H4 (cell line): ENCODE measurements at regions not wholly inside any gene's neighbourhood (a gene's known extent, or its start where the extent isn't known, plus 50 kb on each side); places are given as distances from the start of the nearest gene placed in this dataset.

Experiments
- DNase-seq: peaks from one replicate; pipeline ENCODE4 v3.0.0-alpha.2; 2015; ENCODE audit warnings: low spot score

DNA sequence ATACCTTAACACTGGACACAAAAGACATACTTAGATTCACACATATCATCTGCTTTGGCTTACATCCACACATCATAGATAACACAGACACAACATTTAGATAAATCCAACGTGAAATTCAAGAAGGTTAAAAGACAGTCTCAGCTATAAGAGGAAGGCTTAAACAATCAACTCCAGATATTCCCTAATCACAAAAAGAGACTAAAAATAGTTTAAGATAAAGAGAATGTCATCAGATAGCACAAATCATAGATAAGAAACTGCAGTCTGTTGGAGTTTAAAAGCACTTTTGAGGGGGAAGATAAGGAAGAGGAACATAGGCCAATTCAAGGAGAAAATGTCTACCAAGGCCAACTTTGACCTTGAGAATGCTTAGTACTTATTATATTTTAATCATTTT lies 504.8 kb downstream of the JRKL start:
- no peak for DNase-seq

DNA sequence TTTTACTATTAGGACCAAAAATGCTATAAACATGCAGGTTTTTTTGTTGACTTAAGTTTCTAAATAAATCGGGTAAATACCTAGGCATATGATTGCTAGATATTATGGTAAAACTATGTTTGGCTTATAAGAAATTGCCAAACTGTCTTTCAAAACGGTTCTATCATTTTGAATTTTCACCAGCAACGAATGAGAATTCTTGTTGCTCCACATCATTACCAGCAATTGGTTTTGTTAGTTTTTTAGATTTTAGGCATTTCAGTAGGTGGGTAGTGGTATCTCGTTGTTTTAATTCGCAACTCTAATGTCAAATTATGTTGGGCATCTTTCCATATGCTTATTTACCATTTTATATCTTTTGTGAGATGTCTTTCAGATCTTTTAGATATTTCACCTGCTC lies 510.2 kb downstream of the JRKL start:
- DNase-seq = no peak

DNA sequence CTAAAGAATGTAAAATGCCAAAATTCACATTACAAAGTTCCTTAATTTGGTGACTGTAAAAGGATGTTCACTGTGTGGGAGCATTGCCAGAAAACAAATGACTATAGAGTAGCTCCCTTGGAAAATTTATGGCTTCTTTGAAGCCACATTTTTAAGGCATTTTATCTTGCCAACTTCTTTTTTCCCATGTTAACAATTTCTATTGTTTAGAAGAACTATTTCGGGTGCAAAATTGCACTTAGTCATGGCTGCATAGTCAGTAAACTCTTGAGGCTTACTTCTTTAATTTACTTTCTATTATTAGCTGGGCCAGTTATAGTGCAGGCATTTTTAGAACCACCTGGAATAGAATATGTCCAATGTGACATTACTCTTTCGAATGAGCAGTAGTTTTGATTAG lies 515.3 kb downstream of the JRKL start:
- DNase-seq = no peak

DNA sequence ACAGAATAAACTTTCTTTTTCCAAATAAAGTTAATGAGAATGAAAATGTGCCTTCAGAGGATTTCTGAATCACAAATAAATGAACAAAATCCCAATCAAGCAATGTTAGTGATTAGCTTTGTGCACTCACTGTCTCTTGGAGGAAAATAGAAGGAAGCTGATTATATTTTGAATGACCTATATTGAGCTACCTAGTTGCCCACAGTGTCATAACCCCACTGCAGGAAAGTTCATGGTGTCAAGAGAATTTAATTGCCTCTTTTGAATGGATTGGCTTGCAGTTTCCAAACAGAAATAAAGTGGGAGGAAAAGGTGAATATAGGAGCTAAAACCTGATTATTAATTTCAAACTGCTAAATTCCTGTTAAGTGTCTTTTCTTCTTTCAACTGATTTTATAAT lies 515.9 kb downstream of the JRKL start:
- DNase-seq = no peak

DNA sequence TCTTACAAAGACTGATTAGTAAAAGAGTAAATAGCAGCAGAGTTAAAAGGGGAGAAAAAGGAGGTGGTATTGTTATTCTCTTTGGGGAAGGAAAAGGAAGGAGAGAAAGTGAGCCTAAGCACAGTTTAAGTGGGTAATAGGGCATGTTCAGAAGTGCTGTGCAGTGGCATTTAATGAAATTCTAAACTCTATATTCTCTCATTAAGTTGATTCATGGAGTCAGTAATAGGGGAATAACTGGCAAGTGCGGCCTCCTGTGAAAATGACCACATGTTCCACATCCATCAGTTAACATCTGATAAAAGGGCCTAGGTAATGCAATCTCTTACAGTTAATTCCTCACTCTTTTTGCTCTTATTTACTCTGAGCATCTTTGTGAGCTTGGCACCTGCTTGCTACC lies 516.7 kb downstream of the JRKL start:
- no peak for DNase-seq

DNA sequence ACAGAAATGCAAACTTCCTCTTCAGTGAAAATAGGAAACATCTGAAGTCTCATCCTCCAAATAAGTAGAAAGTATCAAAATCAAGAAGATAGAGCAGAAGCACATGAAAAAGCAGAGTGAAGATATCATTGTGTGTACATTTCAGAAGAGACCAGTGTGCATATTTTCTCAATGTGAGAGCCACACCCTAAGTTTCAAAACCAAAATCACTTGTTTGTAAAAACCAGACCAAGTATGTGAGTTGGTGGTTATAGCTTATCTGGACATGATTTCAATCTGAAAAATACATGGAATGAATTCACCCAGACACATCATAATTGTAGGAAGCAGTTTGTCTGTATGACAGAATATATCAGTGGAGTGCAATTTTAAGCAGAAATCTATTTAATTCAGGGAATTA lies 536.0 kb downstream of the JRKL start:
- no peak for DNase-seq

DNA sequence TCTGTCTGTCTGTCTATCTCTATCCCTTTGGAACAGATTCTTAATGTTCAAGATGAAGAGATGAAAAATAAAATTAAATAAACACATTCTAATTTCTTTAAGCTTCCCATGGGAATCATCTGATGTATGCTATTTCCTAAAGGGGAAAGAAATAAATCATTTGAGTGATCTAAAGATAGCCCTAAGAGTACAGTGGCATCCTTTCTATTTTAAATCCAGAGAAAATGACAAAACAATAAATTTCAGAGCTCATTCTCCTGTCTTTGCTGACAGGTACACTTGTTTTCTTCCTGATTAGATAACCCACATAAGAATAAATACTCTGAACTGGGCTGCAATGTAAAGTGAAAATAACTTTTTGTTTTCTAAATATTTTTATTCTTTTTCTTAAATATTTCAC lies 550.4 kb downstream of the JRKL start:
- no peak for DNase-seq

DNA sequence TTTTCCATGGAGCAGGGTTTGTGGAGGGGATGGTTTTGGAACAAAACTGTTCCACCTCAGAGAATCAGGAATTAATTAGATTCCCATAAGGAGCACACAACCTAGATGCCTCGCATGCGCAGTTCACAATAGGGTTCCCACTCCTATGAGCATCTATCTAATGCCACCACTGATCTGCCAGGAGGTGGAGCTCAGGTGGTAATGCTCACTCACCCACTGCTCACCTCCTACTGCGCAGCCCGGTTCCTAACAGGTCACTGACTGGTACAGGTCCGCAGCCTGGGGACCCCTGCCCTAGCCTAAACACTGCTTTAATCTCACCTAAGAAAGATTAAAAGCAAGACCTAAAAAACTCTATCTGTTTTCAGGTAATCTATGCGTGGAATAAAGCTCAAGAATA lies 553.0 kb downstream of the JRKL start:
- DNase-seq = no peak

DNA sequence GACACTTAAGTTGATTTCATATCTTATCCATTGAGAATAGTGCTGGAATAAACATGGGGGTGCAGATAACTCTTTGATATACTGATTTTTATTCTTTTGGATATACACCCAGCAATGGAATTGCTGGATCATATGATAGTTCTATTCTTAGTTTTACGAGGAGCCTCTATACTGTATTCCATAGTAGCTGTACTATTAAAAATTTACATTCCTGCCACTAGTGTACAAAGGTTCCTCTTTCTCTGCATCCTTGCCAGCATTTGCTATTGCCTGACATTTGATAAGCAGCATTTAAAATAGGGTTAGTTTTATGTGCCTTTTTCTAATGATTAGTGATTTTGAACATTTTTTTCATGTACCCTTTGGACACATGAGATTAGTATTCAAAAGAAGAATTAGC lies 554.2 kb downstream of the JRKL start:
- DNase-seq = no peak

DNA sequence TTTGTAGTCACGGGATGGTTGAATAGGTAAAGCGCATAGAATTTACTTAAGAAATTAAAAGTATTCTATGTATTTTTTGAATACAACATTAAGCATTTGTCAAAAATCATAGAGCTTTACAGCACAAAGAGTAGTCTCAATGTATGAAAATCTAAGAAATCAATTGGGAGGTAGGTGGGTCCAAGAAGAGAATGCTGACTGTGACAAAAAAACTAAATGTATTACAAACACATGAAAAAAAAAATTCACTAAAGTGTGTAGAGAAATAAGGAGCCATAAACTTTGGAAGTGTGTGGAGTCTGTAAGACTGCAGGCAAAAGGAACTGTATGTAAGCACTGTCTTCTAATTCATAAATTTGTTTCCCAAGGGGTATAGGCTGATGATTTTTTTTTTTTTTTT lies 558.3 kb downstream of the JRKL start:
- DNase-seq = no peak

DNA sequence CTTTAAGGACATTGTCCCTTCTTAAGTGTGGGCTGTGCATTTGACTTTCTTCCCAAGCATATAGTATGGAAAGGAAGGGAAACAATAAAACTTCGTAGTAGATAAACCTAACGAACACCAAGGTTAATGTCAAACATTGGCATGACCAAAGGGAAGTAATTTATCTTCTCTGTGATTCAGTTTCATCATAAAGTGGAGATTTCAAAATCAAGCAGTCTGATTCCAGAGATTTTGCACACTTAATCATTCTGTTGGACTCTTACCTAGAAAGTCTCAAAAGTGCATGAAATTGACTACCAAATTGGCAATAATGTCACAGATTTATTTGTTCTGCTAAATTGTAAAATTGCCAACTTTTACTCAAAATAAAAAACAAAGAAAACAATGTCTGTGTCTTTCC lies 559.7 kb downstream of the JRKL start:
- no peak for DNase-seq

DNA sequence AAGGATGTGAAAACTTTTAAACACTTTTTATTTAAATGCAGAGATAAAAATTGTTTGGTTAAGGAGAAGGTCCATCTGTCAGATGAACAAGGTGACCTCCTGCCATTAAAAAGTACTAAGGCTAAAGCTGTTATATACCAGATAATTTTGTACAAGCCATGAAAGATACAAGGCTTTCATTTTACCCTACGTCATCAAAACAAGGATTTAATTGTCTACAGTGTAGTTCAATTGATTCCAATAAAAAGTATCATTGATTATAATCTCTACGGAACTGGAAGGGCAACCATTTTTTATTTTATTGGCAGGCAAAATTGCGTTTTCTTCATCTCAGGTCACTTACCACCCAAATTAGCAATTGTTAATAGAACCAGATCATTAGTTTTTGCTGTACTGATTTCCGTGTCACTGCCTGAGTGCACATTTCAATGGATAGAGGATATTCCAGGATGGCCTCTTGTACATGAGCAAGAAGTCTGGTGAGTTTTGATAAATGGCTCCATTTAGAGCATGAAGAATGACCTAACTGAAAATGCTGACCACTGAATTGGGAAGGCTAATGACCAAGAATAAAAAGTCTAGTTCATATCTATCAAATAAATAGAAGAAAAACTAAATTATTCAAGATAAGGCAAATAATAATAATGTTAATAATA lies 564.9 kb downstream of the JRKL start:
- no peak for DNase-seq

DNA sequence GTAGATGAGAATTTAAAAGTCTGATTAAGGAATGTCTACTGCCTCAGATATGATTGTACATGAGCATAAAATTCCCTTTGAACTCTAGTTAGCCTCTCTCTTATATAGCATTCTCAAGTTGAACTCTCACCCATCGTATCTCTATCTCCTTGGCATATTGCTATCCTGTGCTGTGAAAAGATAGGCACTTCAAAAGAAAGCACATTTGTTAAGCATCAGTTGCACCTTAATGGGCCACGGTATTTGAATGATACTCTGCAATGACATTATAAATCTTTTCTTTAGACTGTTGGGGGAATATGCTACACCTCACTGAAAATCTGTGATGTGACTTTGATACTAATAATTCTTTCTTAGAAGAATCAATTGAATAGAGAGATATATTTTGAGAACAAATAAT lies 570.7 kb downstream of the JRKL start:
- DNase-seq = no peak

DNA sequence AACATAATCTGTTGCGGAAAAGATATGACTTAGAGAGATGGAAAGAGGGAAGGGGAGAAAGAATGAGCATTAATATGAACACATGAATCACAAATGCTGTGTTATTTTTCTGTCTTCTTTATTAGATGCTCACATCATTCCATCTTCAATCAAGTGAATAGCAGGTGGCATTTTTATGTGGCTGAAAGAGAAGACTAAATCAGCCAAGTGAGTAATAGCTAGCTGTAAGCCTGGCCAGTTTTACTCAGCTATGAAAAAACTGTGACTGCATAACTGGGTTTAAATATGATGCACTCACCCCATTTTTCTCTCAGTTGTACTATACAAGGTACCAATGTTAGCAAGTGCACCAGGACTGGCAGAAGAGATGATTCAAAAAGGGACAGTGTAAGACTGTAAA lies 571.1 kb downstream of the JRKL start:
- DNase-seq = no peak

DNA sequence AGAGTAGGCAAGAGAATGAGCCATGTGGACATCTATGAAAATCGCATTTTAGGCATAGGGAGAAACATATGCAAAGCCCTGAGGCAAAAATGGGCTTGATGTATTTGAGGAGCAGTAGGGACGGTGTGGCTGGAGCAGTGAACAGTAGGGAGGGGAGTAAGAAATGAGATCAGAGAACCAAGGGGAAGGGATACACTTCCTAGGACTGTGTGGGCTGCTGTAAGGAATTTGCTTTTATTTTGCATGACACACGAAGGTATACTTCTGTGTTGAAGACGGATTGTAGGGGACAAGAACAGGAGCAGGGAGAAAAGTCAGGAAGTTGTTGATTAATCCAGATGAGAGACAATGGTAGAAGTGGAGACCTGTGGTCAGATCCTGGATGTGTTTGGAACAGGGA lies 572.1 kb downstream of the JRKL start:
- no peak for DNase-seq

DNA sequence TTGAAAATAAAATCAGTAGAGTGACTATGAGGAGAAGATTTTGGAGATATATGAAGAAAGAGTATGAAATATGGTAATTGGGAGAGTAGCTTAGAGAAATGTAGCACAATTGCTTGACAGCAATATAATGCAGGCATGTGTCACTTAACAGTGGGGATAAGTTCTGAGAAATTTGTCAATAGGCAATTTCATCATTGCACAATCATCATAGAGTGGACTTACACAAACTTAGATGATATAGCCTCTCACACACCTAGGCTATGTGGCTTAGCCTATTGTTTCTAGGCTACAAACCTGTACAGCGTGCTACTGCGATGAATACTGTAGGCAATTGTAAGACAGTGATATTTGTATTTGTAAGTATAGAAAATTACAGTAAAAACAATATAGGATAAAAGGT lies 573.6 kb downstream of the JRKL start:
- DNase-seq = no peak

DNA sequence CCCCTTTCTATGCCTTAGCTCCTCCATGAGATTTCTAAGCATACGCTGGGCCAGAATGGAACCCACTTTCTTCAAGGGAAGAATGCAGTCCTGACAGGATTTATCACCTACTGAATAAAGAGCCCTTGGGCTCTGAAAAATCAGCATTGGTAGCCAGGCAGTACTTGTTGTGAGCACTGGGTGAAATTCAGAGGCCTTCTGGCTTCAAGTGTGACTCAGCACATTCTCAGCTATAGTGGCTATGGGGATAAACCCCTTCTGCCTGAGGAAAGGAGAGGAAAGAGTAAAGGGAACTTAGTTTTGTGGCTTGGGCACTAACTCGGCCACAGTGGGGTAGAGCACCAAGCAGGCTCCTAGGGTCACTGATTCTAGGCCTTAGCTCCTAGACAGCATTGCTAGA lies 574.8 kb downstream of the JRKL start:
- no peak for DNase-seq

DNA sequence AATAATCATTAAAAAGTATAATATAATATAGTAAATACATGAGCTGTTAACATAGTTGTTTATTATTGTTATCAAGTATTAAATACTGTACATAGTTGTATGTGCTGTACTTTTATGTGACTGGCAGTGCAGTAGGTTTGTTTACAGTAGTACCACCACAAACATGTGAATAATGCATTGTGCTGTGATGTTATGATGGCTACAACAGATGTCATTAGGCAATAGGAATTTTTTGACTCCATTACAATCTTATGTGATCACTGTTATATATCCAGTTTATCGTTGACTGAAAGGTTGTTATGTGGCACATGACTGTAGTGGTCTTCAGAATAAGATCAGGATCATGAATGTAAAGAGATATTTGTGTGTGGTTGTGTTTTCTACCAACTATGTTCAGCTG lies 577.8 kb downstream of the JRKL start:
- DNase-seq = peak; percentile 55

DNA sequence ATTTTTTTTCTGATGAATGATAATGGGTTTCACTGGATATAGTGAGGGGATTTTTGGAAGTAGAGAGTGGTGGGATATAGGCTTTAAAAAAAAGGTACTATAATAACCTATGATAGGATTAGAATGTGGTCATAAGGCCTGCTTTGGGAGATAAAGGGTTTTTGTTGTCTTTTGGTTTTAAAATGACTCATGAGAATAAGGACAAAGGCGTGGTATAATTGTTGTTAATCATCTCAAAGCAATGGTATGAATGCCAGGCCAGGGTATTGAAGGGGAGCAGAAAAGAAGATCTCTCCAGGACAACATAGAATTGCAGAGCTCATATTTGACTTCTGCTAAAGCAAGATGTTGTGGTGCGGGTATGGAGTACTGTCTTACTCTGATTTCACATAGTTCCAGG lies 579.4 kb downstream of the JRKL start:
- peak; percentile 5 for DNase-seq

DNA sequence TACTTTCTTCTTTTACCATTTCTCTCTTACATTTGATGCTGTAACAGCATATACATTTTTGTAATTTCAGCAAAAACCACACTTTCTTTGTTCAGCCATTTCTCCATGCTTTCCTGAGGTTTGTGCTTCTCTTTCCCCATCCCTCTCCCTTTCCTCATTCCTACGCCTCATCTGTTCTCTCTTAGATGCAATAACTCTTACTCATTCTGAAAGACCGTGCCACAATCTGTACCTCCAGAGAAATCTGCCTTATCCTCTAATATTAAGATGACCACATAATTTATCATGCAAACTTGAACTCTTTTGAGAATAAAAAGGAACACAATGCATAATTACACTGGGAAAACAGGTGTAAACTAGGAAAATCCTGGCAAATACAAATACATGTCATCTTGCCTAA lies 588.9 kb downstream of the JRKL start:
- DNase-seq = no peak

DNA sequence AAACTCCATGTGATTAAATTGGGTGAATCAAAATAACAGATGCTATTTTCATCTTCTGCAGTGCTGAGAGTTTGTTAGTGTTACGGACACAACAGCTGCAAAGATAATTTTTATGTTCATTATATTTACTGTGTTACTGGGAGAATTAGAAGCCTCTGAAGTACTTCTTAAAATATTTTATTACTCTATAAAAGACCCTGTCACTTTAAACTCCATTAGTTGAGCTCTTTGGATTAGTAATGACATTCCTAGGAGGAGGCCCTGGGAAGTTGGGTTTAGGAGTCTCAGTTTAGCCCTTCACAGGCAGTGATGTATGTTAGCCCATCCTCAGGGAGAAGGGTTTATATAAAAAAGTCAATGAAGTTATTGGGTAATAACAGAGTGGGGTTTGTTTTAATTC lies 596.7 kb downstream of the JRKL start:
- no peak for DNase-seq

DNA sequence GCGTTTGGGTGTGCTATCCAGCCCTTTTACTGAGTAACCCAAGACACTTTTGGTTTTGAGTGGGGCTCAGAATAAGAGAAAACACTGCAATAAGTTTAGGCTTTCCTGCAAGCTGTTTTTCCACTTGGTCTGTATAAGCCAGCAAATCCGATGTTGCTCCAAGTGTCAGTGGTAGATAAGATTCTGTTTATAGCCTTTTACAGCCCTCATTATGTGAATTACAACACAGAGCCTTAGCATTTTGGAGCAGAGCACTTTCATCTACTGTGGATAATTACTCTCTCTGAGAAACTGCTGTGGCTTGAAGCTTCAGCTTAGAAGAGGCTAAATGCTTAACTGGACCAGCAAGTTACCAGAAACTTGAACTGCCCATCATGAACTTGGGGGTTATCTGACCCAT lies 601.1 kb downstream of the JRKL start:
- no peak for DNase-seq

DNA sequence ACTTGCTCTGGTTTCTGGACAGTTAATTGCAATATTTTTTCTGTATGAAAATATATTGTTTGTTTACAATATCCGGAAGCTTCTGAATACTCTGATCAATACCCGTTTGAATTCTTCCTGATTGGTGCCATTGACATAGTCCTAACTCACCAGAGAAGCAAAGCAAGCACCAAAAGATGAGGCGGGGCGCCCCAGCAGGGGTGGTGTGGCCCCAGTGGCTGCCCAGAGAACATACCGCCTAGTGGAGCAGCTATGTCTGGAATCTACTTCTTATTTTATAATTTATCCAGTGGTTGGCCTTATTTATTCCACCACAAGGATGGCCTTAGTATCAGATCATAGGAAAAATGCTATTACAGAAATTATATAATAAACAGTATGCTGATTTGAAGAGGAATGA lies 610.7 kb downstream of the JRKL start:
- no peak for DNase-seq

DNA sequence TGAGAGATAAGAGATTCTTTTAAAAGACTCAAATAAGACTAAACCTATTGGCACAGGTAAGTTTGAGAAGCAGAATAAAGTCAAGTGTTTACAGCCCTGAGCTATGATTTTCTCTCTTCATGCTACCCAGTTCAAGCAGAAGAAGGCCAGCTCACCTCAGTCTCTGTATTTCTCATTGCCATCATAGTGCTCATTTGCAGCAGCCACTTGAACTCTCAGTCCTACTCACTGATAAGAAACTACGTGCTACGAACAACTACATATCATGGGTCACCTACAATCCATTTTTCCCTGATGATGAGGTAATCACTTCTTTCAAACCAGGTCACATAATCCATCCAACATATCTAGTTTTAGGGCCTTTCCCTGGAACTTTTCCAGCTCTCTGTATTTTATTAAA lies 617.5 kb downstream of the JRKL start:
- no peak for DNase-seq

DNA sequence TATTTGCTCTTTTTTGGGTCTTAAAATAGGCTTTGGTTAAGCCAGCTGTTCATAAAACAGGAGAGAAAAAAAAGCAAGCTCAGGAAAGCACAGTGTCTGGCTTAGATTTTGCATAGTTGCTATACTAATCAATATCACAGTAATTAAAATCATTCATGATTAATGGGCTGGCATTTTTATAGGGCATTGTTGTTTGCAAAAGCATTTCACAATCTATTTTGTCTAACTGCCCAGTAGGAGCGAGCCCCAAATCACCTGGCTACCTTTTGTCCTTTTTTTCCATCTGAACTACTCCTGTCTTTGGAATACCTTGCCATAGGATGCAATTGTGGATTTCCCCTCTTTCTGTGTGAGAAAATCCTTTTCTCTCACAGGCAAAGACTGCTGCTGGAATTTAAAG lies 619.8 kb downstream of the JRKL start:
- DNase-seq = no peak
